H9 (cell line): ENCODE measurements at regions not wholly inside any gene's neighbourhood (a gene's known extent, or its start where the extent isn't known, plus 50 kb on each side); places are given as distances from the start of the nearest gene placed in this dataset.

Experiments
- DNase-seq: peaks from one replicate; pipeline ENCODE4 v3.0.0-alpha.2; 2017
- H2AFZ ChIP-seq: one replicate; pipeline ENCODE4 v1.6.1; 2013; ENCODE audit warnings: mild to moderate bottlenecking, low read length, control low read depth, moderate library complexity
- H2AK5ac ChIP-seq: 2 replicates; pipeline ENCODE4 v1.6.1; 2013; ENCODE audit warnings: low read length, control low read depth, mixed read lengths; ENCODE audit not compliant: insufficient read length
- H2BK120ac ChIP-seq: one replicate; pipeline ENCODE4 v1.6.1; 2013; ENCODE audit warnings: low read depth, mild to moderate bottlenecking, low read length, control low read depth, inconsistent platforms; ENCODE audit not compliant: poor library complexity, severe bottlenecking
- H2BK12ac ChIP-seq: 2 replicates; pipeline ENCODE4 v1.6.1; 2013; ENCODE audit warnings: low read length, control low read depth, mixed read lengths, low read depth; ENCODE audit not compliant: insufficient read length
- H2BK15ac ChIP-seq: 2 replicates; pipeline ENCODE4 v1.6.1; 2013; ENCODE audit warnings: low read depth, low read length, control low read depth
- H2BK20ac ChIP-seq: one replicate; pipeline ENCODE4 v1.6.1; 2013; ENCODE audit warnings: low read depth, mild to moderate bottlenecking, low read length, control low read depth, inconsistent platforms; ENCODE audit not compliant: poor library complexity, severe bottlenecking
- H2BK5ac ChIP-seq: 2 replicates; pipeline ENCODE4 v1.6.1; 2013; ENCODE audit warnings: low read length, control low read depth, mixed read lengths; ENCODE audit not compliant: insufficient read length
- H3K14ac ChIP-seq: 2 replicates; pipeline ENCODE4 v1.6.1; 2013; ENCODE audit warnings: low read length, control low read depth; ENCODE audit not compliant: insufficient read depth
- H3K18ac ChIP-seq: 2 replicates; pipeline ENCODE4 v1.6.1; 2013; ENCODE audit warnings: low read depth, mild to moderate bottlenecking, mixed read lengths, low read length, control low read depth; ENCODE audit not compliant: insufficient read length
- H3K23ac ChIP-seq: 2 replicates; pipeline ENCODE4 v1.6.1; 2013; ENCODE audit warnings: low read length, control low read depth, mixed read lengths, low read depth; ENCODE audit not compliant: insufficient read length
- H3K23me2 ChIP-seq: 2 replicates; pipeline ENCODE4 v1.6.1; 2013; ENCODE audit warnings: low read depth, mild to moderate bottlenecking, mixed read lengths, low read length, control low read depth; ENCODE audit not compliant: insufficient read length, poor library complexity, severe bottlenecking
- H3K27ac ChIP-seq: 2 replicates; pipeline ENCODE4 v1.5.1; 2013; ENCODE audit warnings: low read length, control low read depth, mixed read lengths, low read depth; ENCODE audit not compliant: insufficient read length
- H3K27me3 ChIP-seq: 2 replicates; pipeline ENCODE4 v1.6.1; 2013; ENCODE audit warnings: low read length, control low read depth, inconsistent platforms; ENCODE audit not compliant: insufficient read depth
- H3K4ac ChIP-seq: 2 replicates; pipeline ENCODE4 v1.6.1; 2013; ENCODE audit warnings: low read depth, mild to moderate bottlenecking, control low read depth, inconsistent platforms, low read length, moderate library complexity
- H3K4me1 ChIP-seq: 2 replicates; pipeline ENCODE4 v1.6.1; 2013; ENCODE audit warnings: low read length, control low read depth, inconsistent platforms; ENCODE audit not compliant: insufficient read depth
- H3K4me2 ChIP-seq: 2 replicates; pipeline ENCODE4 v1.6.1; 2013; ENCODE audit warnings: low read length, control low read depth, mixed read lengths; ENCODE audit not compliant: insufficient read length, insufficient read depth
- H3K56ac ChIP-seq: 2 replicates; pipeline ENCODE4 v1.6.1; 2013; ENCODE audit warnings: low read depth, mild to moderate bottlenecking, mixed read lengths, low read length, control low read depth; ENCODE audit not compliant: insufficient read length
- H3K79me1 ChIP-seq: 2 replicates; pipeline ENCODE4 v1.6.1; 2013; ENCODE audit warnings: low read depth, mild to moderate bottlenecking, moderate library complexity, low read length, control low read depth, inconsistent platforms; ENCODE audit not compliant: insufficient read depth, poor library complexity, severe bottlenecking
- H3K79me2 ChIP-seq: 2 replicates; pipeline ENCODE4 v1.6.1; 2013; ENCODE audit warnings: low read length, control low read depth, inconsistent platforms; ENCODE audit not compliant: insufficient read depth
- H3K9ac ChIP-seq: 2 replicates; pipeline ENCODE4 v1.6.1; 2013; ENCODE audit warnings: low read length, control low read depth, mixed read lengths; ENCODE audit not compliant: insufficient read length; ENCODE audit errors: extremely low read depth
- H3K9me3 ChIP-seq: one replicate; pipeline ENCODE4 v1.6.1; 2013; ENCODE audit warnings: low read depth, low read length, inconsistent platforms; ENCODE audit not compliant: control insufficient read depth
- H3T11ph ChIP-seq: one replicate; pipeline ENCODE4 v1.6.1; 2013; ENCODE audit warnings: mild to moderate bottlenecking, low read length, control low read depth, inconsistent platforms
- H4K20me1 ChIP-seq: one replicate; pipeline ENCODE4 v1.6.1; 2013; ENCODE audit not compliant: control insufficient read depth, insufficient read length, insufficient read depth
- H4K5ac ChIP-seq: 2 replicates; pipeline ENCODE4 v1.6.1; 2013; ENCODE audit warnings: low read depth, mild to moderate bottlenecking, mixed read lengths, low read length, control low read depth; ENCODE audit not compliant: insufficient read length
- H4K8ac ChIP-seq: replicated peaks from 2 replicates; pipeline ENCODE4 v1.6.1; 2013; ENCODE audit warnings: low read length, control low read depth, mixed read lengths, low read depth; ENCODE audit not compliant: insufficient read length
- H4K91ac ChIP-seq: 2 replicates; pipeline ENCODE4 v1.6.1; 2013; ENCODE audit warnings: low read depth, mild to moderate bottlenecking, moderate library complexity, mixed read lengths, low read length, control low read depth; ENCODE audit not compliant: insufficient read length
- H3K27ac Mint-ChIP-seq, 3 experiments: 2 replicates in 2 of 3; 3 replicates in 1 of 3; pipeline ENCODE4 v1.8.0; 2020 to 2021; ENCODE audit warnings: mixed read lengths in 3 of 3, mild to moderate bottlenecking in 1 of 3, moderate library complexity in 1 of 3
- H3K27me3 Mint-ChIP-seq: 2 replicates; pipeline ENCODE4 v1.8.0; 2021; ENCODE audit warnings: low read depth, mild to moderate bottlenecking, moderate library complexity, mixed read lengths
- H3K36me3 Mint-ChIP-seq, 3 experiments: 2 replicates in 2 of 3; 3 replicates in 1 of 3; pipeline ENCODE4 v1.8.0; 2020 to 2021; ENCODE audit warnings: low read depth in 3 of 3, mixed read lengths in 3 of 3; ENCODE audit not compliant: insufficient read depth in 1 of 3
- H3K4me1 Mint-ChIP-seq, 2 experiments: 2 replicates each; pipeline ENCODE4 v1.8.0; 2020; ENCODE audit warnings: mixed read lengths in 2 of 2
- H3K4me3 Mint-ChIP-seq, 2 experiments: 2 replicates in 1 of 2; 3 replicates in 1 of 2; pipeline ENCODE4 v1.8.0; 2020 to 2021; ENCODE audit warnings: mild to moderate bottlenecking in 2 of 2, mixed read lengths in 2 of 2, moderate library complexity in 1 of 2
- H3K9me3 Mint-ChIP-seq, 2 experiments: 2 replicates in 1 of 2; 3 replicates in 1 of 2; pipeline ENCODE4 v1.8.0; 2020; ENCODE audit warnings: mild to moderate bottlenecking in 2 of 2, mixed read lengths in 2 of 2, moderate library complexity in 1 of 2
- whole genome bisulfite sequencing: extraction: QIAGEN DNeasy Blood & Tissue Kit; methylation state at CpG from one replicate; pipeline ENCODE4 v1.1.7; 2013; ENCODE audit warnings: missing lambda C conversion rate, low lambda C conversion rate, mixed read lengths; ENCODE audit not compliant: insufficient read length; ENCODE audit errors: extremely low coverage; 5-methylcytosine and 5-hydroxymethylcytosine counted together
- TF ChIP-seq, protein P1 (sequence below): fragments of 200-600 bp; sonication (generic); conservative IDR thresholded peaks from 3 replicates; pipeline ENCODE4 v1.8.0; 2021; ENCODE audit warnings: antibody characterized with exemption, mild to moderate bottlenecking

DNA sequence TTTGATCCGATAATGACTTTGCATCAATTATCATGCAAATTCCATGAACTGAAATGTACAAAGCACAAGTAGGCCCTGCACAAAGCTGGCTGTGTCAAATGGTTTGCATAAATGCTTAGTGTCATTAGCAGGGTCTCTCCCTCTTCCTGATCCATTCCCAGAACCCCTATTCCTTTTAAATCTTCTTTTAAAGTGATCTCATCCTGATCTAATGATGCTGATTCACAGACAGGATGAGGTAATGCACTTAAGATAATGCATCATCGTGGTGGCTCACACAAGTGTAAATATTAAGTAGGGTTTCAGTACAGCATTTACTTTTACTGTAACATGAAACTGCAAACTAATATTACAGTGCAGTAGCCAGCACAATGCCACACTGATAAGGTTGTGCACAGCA, 304.8 kb upstream of the SOX11 start:
- no peak overlapping the region for H2BK12ac ChIP-seq
- H3K9me3 ChIP-seq = no peaks in the 10 kb centered on the region
- H3K79me2 ChIP-seq = no peaks in the 10 kb centered on the region
- no peak overlapping the region for H3K4me2 ChIP-seq
- H2AFZ ChIP-seq = no peak overlapping the region
- no peak overlapping the region for H3K27ac ChIP-seq
- H3K9me3 Mint-ChIP-seq = no peaks in the 10 kb centered on the region
- H3K9ac ChIP-seq = no peak overlapping the region
- H4K8ac ChIP-seq = no peak overlapping the region
- no peaks in the 10 kb centered on the region for H3K23me2 ChIP-seq
- no peak overlapping the region for H2AK5ac ChIP-seq
- H3K56ac ChIP-seq = no peak overlapping the region
- no peak overlapping the region for H2BK120ac ChIP-seq
- H3K4ac ChIP-seq = no peak overlapping the region
- H3K27me3 Mint-ChIP-seq = no peaks in the 10 kb centered on the region
- H3K18ac ChIP-seq = no peak overlapping the region
- H3K4me1 Mint-ChIP-seq = peaks cover 7 to 8% of the 10 kb centered on the region in 2 experiments; a peak in 3 of 4 replicates
- H4K20me1 ChIP-seq = no peaks in the 10 kb centered on the region
- no peak overlapping the region for H3K14ac ChIP-seq
- H3K23ac ChIP-seq = no peak overlapping the region
- H4K91ac ChIP-seq = no peak overlapping the region
- no peak overlapping the region for H2BK20ac ChIP-seq
- H3K27me3 ChIP-seq = no peaks in the 10 kb centered on the region
- no peak for DNase-seq
- no CpG with 5 or more reads among the region's 2 CpGs for WGBS
- H3K4me1 ChIP-seq = no peaks in the 10 kb centered on the region
- H2BK5ac ChIP-seq = no peak overlapping the region
- no peak overlapping the region for H4K5ac ChIP-seq
- no peak overlapping the region for H3T11ph ChIP-seq
- no peaks in the 10 kb centered on the region for H3K36me3 Mint-ChIP-seq
- H3K4me3 Mint-ChIP-seq = no peak overlapping the region
- H2BK15ac ChIP-seq = no peak overlapping the region
- no peak overlapping the region for H3K27ac Mint-ChIP-seq
- no peaks in the 10 kb centered on the region for H3K79me1 ChIP-seq
- TF ChIP-seq, protein P1, sequence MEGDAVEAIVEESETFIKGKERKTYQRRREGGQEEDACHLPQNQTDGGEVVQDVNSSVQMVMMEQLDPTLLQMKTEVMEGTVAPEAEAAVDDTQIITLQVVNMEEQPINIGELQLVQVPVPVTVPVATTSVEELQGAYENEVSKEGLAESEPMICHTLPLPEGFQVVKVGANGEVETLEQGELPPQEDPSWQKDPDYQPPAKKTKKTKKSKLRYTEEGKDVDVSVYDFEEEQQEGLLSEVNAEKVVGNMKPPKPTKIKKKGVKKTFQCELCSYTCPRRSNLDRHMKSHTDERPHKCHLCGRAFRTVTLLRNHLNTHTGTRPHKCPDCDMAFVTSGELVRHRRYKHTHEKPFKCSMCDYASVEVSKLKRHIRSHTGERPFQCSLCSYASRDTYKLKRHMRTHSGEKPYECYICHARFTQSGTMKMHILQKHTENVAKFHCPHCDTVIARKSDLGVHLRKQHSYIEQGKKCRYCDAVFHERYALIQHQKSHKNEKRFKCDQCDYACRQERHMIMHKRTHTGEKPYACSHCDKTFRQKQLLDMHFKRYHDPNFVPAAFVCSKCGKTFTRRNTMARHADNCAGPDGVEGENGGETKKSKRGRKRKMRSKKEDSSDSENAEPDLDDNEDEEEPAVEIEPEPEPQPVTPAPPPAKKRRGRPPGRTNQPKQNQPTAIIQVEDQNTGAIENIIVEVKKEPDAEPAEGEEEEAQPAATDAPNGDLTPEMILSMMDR = no peak
